Fibroblast of mammary gland (primary cell): ENCODE measurements at regions not wholly inside any gene's neighbourhood (a gene's known extent, or its start where the extent isn't known, plus 50 kb on each side); places are given as distances from the start of the nearest gene placed in this dataset.
"Not testable (repeated sequence)": the region's sequence is repeated elsewhere in the genome, so short reads cannot be mapped to it uniquely, and the experiment has no call there.

ENCODE experiments used
- DNase-seq: peaks from one replicate; pipeline ENCODE4 v3.0.0-alpha.2; 2010; ENCODE audit warnings: low read depth
- H3K4me3 ChIP-seq: 2 replicates; pipeline ENCODE4 v1.5.1; 2011; ENCODE audit warnings: low read depth, mild to moderate bottlenecking, low read length, moderate library complexity; ENCODE audit not compliant: control insufficient read depth
- TF ChIP-seq, protein P1 (sequence below): conservative IDR thresholded peaks from 2 replicates; pipeline ENCODE4 v1.5.1; 2011; ENCODE audit warnings: low read depth, low read length, inconsistent platforms; ENCODE audit not compliant: control insufficient read depth, insufficient read depth

- DNase-seq, H3K4me3 ChIP-seq: not testable (repeated sequence)
Measured at GRCh38 chr4:183044924-183045640, 54.0 kb upstream of the WWC2 start.

GRCh38 chr4:183038436-183038835, 60.6 kb upstream of the WWC2 start:
- H3K4me3 ChIP-seq: no peak overlapping the region
- TF ChIP-seq, protein P1, sequence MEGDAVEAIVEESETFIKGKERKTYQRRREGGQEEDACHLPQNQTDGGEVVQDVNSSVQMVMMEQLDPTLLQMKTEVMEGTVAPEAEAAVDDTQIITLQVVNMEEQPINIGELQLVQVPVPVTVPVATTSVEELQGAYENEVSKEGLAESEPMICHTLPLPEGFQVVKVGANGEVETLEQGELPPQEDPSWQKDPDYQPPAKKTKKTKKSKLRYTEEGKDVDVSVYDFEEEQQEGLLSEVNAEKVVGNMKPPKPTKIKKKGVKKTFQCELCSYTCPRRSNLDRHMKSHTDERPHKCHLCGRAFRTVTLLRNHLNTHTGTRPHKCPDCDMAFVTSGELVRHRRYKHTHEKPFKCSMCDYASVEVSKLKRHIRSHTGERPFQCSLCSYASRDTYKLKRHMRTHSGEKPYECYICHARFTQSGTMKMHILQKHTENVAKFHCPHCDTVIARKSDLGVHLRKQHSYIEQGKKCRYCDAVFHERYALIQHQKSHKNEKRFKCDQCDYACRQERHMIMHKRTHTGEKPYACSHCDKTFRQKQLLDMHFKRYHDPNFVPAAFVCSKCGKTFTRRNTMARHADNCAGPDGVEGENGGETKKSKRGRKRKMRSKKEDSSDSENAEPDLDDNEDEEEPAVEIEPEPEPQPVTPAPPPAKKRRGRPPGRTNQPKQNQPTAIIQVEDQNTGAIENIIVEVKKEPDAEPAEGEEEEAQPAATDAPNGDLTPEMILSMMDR: no peak
- DNase-seq: no peak

GRCh38 chr4:183035726-183036415, 63.2 kb upstream of the WWC2 start:
- no peak for DNase-seq
- TF ChIP-seq, protein P1: no peak
- H3K4me3 ChIP-seq: no peak overlapping the region

- TF ChIP-seq, protein P1: no peak
- no peak for DNase-seq
Measured at GRCh38 chr4:183035256-183035655, 63.8 kb upstream of the WWC2 start.

DNA sequence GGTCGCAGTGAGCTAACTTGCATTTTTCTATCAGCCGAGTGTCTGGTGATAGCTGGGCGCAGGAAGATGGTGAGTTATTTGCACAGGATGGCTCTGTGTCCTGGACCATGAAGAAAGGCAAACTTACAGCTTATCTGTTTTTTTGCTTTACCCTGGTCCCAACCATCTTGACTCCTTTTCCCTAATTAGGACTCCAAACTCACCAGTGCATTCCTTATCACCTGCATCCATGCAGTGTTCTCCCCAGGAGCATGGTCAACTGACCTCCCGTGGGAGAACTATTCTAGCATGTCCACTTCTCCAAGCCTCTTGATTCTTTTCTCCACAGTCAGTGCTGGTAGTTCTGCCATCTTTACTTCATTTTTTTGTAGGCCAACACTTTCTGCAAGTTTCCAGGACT, 68.2 kb upstream of the WWC2 start:
- no peak overlapping the region for H3K4me3 ChIP-seq
- no peak for DNase-seq
- TF ChIP-seq, protein P1: no peak

More at GRCh38 chr4:183035256-183035655, 63.8 kb upstream of the WWC2 start:
- no peak overlapping the region for H3K4me3 ChIP-seq

DNA sequence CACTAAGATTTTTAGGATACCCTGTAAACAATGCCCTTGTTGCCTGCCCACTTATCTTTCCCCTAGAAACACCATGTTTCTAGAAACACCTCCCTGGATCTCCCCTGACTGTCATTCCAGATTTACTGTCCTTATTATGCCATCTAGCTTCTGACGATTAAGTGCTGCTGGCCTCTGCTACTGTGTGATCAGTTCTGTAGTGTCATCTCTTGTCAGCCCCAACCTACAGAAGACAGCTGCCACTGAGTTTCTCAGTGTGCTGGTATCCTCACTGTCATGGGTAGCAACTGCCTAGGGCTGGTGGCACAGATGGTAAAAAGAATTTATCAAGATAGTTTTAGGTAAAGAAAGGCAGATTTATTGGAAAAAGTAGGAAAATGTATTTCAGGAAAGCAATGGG, 68.7 kb upstream of the WWC2 start:
- DNase-seq: no peak
- TF ChIP-seq, protein P1: no peak
- H3K4me3 ChIP-seq: no peak overlapping the region

DNA sequence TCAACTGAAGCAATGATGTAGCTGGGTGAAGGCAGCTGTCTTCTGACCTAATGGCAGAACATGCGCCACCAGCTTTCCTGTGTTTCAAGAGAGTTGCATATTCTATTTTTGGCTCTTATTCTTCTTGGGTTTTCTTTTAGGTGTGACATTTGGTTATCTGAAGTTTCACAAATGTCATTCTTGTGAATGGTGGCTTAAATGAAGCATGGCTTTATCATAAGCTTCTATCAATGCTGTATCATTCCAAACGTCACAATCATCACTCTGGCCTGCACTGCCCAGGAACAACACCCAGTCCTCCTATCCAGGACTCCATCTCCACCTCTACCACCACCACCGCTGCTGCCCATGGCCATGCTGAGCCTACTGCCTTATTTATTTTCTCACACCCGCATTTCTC, 69.7 kb upstream of the WWC2 start:
- DNase-seq: no peak

More for the DNA sequence above, 69.7 kb upstream of the WWC2 start:
- H3K4me3 ChIP-seq: no peak overlapping the region
- TF ChIP-seq, protein P1: no peak
